H1 (cell line): ENCODE measurements at regions not wholly inside any gene's neighbourhood (a gene's known extent, or its start where the extent isn't known, plus 50 kb on each side); places are given as distances from the start of the nearest gene placed in this dataset.

Source experiments
- SUZ12 ChIP-seq: fragments of 200-600 bp; sonication (generic); IDR thresholded peaks from 2 replicates; pipeline ENCODE4 v1.6.1; 2012; ENCODE audit warnings: mild to moderate bottlenecking, inconsistent platforms, low read length, moderate library complexity, mixed read lengths
- TF ChIP-seq, protein P1 (sequence below): fragments of 300-600 bp; sonication (generic); IDR thresholded peaks from 2 replicates; pipeline ENCODE4 v1.7.1; 2012; ENCODE audit warnings: low read length, moderate library complexity, mild to moderate bottlenecking, inconsistent platforms; ENCODE audit not compliant: insufficient replicate concordance
- TF ChIP-seq, protein P2 (sequence below): IDR thresholded peaks from 2 replicates; pipeline ENCODE4 v1.6.1; 2011; ENCODE audit warnings: low read depth, mild to moderate bottlenecking, low read length; ENCODE audit not compliant: insufficient read depth

DNA sequence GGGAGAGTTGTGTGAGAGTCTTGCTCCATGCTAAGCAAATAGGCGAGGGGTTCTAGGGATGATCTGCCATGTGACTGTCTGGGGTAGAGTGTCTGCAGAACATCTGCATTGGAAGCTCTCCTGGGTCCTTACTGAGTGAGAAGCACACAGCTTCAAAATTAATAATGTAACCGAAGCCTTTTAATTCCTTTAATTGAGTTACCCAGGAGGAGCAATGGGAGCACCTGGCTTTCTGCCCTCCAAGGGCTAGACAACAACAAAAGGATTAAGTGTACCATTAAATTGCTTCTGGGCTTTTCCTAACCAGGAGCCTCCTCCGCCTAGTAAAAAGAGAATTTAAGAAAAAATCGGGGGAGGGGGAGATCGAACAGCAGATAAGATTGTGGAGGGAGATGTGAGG is 102.0 kb upstream of the TBX20 start (continued):
- TF ChIP-seq, protein P1, sequence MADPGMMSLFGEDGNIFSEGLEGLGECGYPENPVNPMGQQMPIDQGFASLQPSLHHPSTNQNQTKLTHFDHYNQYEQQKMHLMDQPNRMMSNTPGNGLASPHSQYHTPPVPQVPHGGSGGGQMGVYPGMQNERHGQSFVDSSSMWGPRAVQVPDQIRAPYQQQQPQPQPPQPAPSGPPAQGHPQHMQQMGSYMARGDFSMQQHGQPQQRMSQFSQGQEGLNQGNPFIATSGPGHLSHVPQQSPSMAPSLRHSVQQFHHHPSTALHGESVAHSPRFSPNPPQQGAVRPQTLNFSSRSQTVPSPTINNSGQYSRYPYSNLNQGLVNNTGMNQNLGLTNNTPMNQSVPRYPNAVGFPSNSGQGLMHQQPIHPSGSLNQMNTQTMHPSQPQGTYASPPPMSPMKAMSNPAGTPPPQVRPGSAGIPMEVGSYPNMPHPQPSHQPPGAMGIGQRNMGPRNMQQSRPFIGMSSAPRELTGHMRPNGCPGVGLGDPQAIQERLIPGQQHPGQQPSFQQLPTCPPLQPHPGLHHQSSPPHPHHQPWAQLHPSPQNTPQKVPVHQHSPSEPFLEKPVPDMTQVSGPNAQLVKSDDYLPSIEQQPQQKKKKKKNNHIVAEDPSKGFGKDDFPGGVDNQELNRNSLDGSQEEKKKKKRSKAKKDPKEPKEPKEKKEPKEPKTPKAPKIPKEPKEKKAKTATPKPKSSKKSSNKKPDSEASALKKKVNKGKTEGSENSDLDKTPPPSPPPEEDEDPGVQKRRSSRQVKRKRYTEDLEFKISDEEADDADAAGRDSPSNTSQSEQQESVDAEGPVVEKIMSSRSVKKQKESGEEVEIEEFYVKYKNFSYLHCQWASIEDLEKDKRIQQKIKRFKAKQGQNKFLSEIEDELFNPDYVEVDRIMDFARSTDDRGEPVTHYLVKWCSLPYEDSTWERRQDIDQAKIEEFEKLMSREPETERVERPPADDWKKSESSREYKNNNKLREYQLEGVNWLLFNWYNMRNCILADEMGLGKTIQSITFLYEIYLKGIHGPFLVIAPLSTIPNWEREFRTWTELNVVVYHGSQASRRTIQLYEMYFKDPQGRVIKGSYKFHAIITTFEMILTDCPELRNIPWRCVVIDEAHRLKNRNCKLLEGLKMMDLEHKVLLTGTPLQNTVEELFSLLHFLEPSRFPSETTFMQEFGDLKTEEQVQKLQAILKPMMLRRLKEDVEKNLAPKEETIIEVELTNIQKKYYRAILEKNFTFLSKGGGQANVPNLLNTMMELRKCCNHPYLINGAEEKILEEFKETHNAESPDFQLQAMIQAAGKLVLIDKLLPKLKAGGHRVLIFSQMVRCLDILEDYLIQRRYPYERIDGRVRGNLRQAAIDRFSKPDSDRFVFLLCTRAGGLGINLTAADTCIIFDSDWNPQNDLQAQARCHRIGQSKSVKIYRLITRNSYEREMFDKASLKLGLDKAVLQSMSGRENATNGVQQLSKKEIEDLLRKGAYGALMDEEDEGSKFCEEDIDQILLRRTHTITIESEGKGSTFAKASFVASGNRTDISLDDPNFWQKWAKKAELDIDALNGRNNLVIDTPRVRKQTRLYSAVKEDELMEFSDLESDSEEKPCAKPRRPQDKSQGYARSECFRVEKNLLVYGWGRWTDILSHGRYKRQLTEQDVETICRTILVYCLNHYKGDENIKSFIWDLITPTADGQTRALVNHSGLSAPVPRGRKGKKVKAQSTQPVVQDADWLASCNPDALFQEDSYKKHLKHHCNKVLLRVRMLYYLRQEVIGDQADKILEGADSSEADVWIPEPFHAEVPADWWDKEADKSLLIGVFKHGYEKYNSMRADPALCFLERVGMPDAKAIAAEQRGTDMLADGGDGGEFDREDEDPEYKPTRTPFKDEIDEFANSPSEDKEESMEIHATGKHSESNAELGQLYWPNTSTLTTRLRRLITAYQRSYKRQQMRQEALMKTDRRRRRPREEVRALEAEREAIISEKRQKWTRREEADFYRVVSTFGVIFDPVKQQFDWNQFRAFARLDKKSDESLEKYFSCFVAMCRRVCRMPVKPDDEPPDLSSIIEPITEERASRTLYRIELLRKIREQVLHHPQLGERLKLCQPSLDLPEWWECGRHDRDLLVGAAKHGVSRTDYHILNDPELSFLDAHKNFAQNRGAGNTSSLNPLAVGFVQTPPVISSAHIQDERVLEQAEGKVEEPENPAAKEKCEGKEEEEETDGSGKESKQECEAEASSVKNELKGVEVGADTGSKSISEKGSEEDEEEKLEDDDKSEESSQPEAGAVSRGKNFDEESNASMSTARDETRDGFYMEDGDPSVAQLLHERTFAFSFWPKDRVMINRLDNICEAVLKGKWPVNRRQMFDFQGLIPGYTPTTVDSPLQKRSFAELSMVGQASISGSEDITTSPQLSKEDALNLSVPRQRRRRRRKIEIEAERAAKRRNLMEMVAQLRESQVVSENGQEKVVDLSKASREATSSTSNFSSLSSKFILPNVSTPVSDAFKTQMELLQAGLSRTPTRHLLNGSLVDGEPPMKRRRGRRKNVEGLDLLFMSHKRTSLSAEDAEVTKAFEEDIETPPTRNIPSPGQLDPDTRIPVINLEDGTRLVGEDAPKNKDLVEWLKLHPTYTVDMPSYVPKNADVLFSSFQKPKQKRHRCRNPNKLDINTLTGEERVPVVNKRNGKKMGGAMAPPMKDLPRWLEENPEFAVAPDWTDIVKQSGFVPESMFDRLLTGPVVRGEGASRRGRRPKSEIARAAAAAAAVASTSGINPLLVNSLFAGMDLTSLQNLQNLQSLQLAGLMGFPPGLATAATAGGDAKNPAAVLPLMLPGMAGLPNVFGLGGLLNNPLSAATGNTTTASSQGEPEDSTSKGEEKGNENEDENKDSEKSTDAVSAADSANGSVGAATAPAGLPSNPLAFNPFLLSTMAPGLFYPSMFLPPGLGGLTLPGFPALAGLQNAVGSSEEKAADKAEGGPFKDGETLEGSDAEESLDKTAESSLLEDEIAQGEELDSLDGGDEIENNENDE = no peak
- TF ChIP-seq, protein P2, sequence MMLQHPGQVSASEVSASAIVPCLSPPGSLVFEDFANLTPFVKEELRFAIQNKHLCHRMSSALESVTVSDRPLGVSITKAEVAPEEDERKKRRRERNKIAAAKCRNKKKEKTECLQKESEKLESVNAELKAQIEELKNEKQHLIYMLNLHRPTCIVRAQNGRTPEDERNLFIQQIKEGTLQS = no peak
- no peak for TF ChIP-seq SUZ12
